CD14-positive monocyte (primary cell): ENCODE measurements at regions not wholly inside any gene's neighbourhood (a gene's known extent, or its start where the extent isn't known, plus 50 kb on each side); places are given as distances from the start of the nearest gene placed in this dataset.

Experiments
- DNase-seq, 3 donors: peaks; one replicate each; pipeline ENCODE4 v3.0.0-alpha.2; 2011 to 2022
- H2AFZ ChIP-seq: 2 replicates; pipeline ENCODE4 v1.6.0; 2012; ENCODE audit warnings: mild to moderate bottlenecking, low read depth, low read length, inconsistent platforms; ENCODE audit not compliant: insufficient read depth, poor library complexity, severe bottlenecking
- H3K27ac ChIP-seq, 2 donors: 1 replicate in 1 of 2; 2 replicates in 1 of 2; pipeline ENCODE4 v1.5.1; 2012 to 2013; ENCODE audit warnings: low read length in 2 of 2, control low read depth in 1 of 2, inconsistent platforms in 1 of 2, low read depth in 1 of 2, mild to moderate bottlenecking in 1 of 2
- H3K27me3 ChIP-seq, 2 donors: one replicate each; pipeline versions ENCODE4 v1.6.0 to v1.6.1; 2011 to 2013; ENCODE audit warnings: low read length in 2 of 2; ENCODE audit not compliant: control insufficient read depth in 2 of 2, insufficient read depth in 2 of 2
- H3K36me3 ChIP-seq, 2 donors: replicated peaks in 1 of 2; 1 replicate in 1 of 2; 2 replicates in 1 of 2; pipeline versions ENCODE4 v1.5.1 to v1.6.1; 2012 to 2013; ENCODE audit warnings: low read length in 2 of 2, control low read depth in 1 of 2, inconsistent platforms in 1 of 2, mild to moderate bottlenecking in 1 of 2; ENCODE audit not compliant: insufficient read depth in 2 of 2, control insufficient read depth in 1 of 2
- H3K4me1 ChIP-seq, 2 donors: 1 replicate in 1 of 2; 2 replicates in 1 of 2; pipeline versions ENCODE4 v1.5.1 to v1.6.1; 2012 to 2013; ENCODE audit warnings: low read length in 2 of 2, control low read depth in 1 of 2, inconsistent platforms in 1 of 2, mild to moderate bottlenecking in 1 of 2, moderate library complexity in 1 of 2; ENCODE audit not compliant: insufficient read depth in 2 of 2, control insufficient read depth in 1 of 2
- H3K4me2 ChIP-seq: replicated peaks from 2 replicates; pipeline ENCODE3; 2012; ENCODE audit warnings: low read length, moderate library complexity, mild to moderate bottlenecking; ENCODE audit not compliant: poor library complexity, severe bottlenecking; ENCODE audit errors: extremely low read depth
- H3K4me3 ChIP-seq, 3 experiments: fragments of 200-600 bp in 1 of 3; sonication (generic) in 1 of 3; replicated peaks in 1 of 3; 1 replicate in 2 of 3; 2 replicates in 1 of 3; pipeline ENCODE4 v1.5.1; 2011 to 2013; ENCODE audit warnings: low read length in 3 of 3, mild to moderate bottlenecking in 3 of 3, control low read depth in 2 of 3, low read depth in 2 of 3, inconsistent platforms in 1 of 3, moderate library complexity in 1 of 3
- H3K79me2 ChIP-seq: 2 replicates; pipeline ENCODE4 v1.6.0; 2012; ENCODE audit warnings: mild to moderate bottlenecking, control low read depth, inconsistent platforms, low read length, moderate library complexity; ENCODE audit not compliant: insufficient read depth
- H3K9ac ChIP-seq: 2 replicates; pipeline ENCODE4 v1.6.0; 2017; ENCODE audit warnings: low read length, mild to moderate bottlenecking; ENCODE audit not compliant: insufficient read depth, poor library complexity, severe bottlenecking
- H3K9me3 ChIP-seq, 2 donors: replicated peaks in 1 of 2; 1 replicate in 1 of 2; 2 replicates in 1 of 2; pipeline versions ENCODE4 v1.5.1 to v1.6.1; 2012 to 2013; ENCODE audit warnings: low read length in 2 of 2, control low read depth in 1 of 2; ENCODE audit not compliant: control insufficient read depth in 1 of 2, insufficient read depth in 1 of 2
- H4K20me1 ChIP-seq: 2 replicates; pipeline ENCODE4 v1.6.0; 2012; ENCODE audit warnings: mild to moderate bottlenecking, low read length, control low read depth, moderate library complexity; ENCODE audit not compliant: insufficient read depth
- H3K27ac Mint-ChIP-seq, 7 donors: one replicate each; pipeline ENCODE4 v1.8.0; 2020; ENCODE audit warnings: mild to moderate bottlenecking in 7 of 7, mixed read lengths in 7 of 7, moderate library complexity in 6 of 7, inconsistent platforms in 2 of 7
- H3K27me3 Mint-ChIP-seq, 3 donors: one replicate each; pipeline ENCODE4 v1.8.0; 2021 to 2022; ENCODE audit warnings: low read depth in 3 of 3, mild to moderate bottlenecking in 3 of 3, mixed read lengths in 3 of 3, moderate library complexity in 3 of 3, inconsistent platforms in 1 of 3
- H3K36me3 Mint-ChIP-seq, 2 donors: one replicate each; pipeline ENCODE4 v1.8.0; 2020; ENCODE audit warnings: mixed read lengths in 2 of 2, inconsistent platforms in 1 of 2, mild to moderate bottlenecking in 1 of 2
- H3K4me1 Mint-ChIP-seq: one replicate; pipeline ENCODE4 v1.8.0; 2020; ENCODE audit warnings: mild to moderate bottlenecking, mixed read lengths
- H3K4me3 Mint-ChIP-seq, 2 donors: one replicate each; pipeline ENCODE4 v1.8.0; 2020; ENCODE audit warnings: mild to moderate bottlenecking in 2 of 2, mixed read lengths in 2 of 2, moderate library complexity in 1 of 2
- H3K9me3 Mint-ChIP-seq, 7 donors: one replicate each; pipeline ENCODE4 v1.8.0; 2020 to 2022; ENCODE audit warnings: mixed read lengths in 7 of 7, mild to moderate bottlenecking in 6 of 7, moderate library complexity in 6 of 7, inconsistent platforms in 2 of 7
- CTCF ChIP-seq: fragments of 200-600 bp; IDR thresholded peaks from one replicate; pipeline ENCODE4 v1.8.0; 2022; ENCODE audit warnings: antibody characterized with exemption, mild to moderate bottlenecking
- WGBS: methylation state at CpG from one replicate; pipeline ENCODE4 v1.1.5; 2013; ENCODE audit warnings: missing lambda C conversion rate; ENCODE audit not compliant: insufficient coverage; 5-methylcytosine and 5-hydroxymethylcytosine counted together
- intact Hi-C, 2 donors: fragments of 100-400 bp; cut with micrococcal nuclease; formaldehyde crosslinking; loops; one replicate each; pipeline versions ENCODE4 v1.15.0 to v1.15.1; 2023

GRCh38 chr2:51997571-51997970 lies 965.6 kb upstream of the NRXN1 start:
- Histone ChIP-seq H3K9me3 (peaks cover 5 to 12% of the 10 kb centered on the region in 2 donors), H4K20me1 (no peaks in the 10 kb centered on the region), H3K27ac (no peak overlapping the region), H3K36me3 (no peaks in the 10 kb centered on the region), H3K79me2 (no peaks in the 10 kb centered on the region), H3K9ac (no peak overlapping the region), H3K4me1 (no peaks in the 10 kb centered on the region), H3K4me3 (no peak overlapping the region), H3K27me3 (no peaks in the 10 kb centered on the region), H2AFZ (no peak overlapping the region), H3K4me2 (no peak overlapping the region)
- no peak overlapping the region for H3K27ac Mint-ChIP-seq
- DNase-seq, result no peak
- H3K4me1 Mint-ChIP-seq, result no peaks in the 10 kb centered on the region
- H3K9me3 Mint-ChIP-seq, result peaks cover 5 to 9% (median 6%) of the 10 kb centered on the region in 7 donors
- no peak for TF ChIP-seq CTCF
- H3K36me3 Mint-ChIP-seq, result no peaks in the 10 kb centered on the region
- H3K4me3 Mint-ChIP-seq, result no peak overlapping the region
- no CpG with 5 or more reads among the region's 2 CpGs for whole genome bisulfite sequencing
- H3K27me3 Mint-ChIP-seq, result no peaks in the 10 kb centered on the region
- intact Hi-C loops, result no loop called here

GRCh38 chr2:51995293-51995692 lies 963.4 kb upstream of the NRXN1 start:
- TF ChIP-seq CTCF, result no peak
- H3K4me1 ChIP-seq, result no peaks in the 10 kb centered on the region
- H3K9me3 Mint-ChIP-seq, result peaks cover 1 to 9% (median 5%) of the 10 kb centered on the region in 7 donors
- intact Hi-C loops, result no loop called here
- no peaks in the 10 kb centered on the region for H3K27me3 Mint-ChIP-seq
- no peaks in the 10 kb centered on the region for H3K79me2 ChIP-seq
- H3K36me3 Mint-ChIP-seq, result no peaks in the 10 kb centered on the region
- H3K27ac Mint-ChIP-seq, result no peak overlapping the region
- no peaks in the 10 kb centered on the region for H3K36me3 ChIP-seq
- no peaks in the 10 kb centered on the region for H4K20me1 ChIP-seq
- H3K9ac ChIP-seq, result no peak overlapping the region
- H3K4me3 Mint-ChIP-seq, result no peak overlapping the region
- H3K4me2 ChIP-seq, result no peak overlapping the region
- no peak overlapping the region for H3K27ac ChIP-seq
- H2AFZ ChIP-seq, result no peak overlapping the region
- no peak overlapping the region for H3K4me3 ChIP-seq
- no peaks in the 10 kb centered on the region for H3K27me3 ChIP-seq
- peaks cover 5 to 6% of the 10 kb centered on the region in 2 donors for H3K9me3 ChIP-seq
- no peaks in the 10 kb centered on the region for H3K4me1 Mint-ChIP-seq
- WGBS, result no CpG with 5 or more reads among the region's 1 CpG
- no peak for DNase-seq
